Keratinocyte (primary cell): ENCODE measurements at regions not wholly inside any gene's neighbourhood (a gene's known extent, or its start where the extent isn't known, plus 50 kb on each side); places are given as distances from the start of the nearest gene placed in this dataset.

Experiments used
- EZH2 ChIP-seq: IDR thresholded peaks from one replicate; pipeline ENCODE4 v1.6.1; 2012; ENCODE audit warnings: inconsistent platforms, mild to moderate bottlenecking, low read length, moderate library complexity
- TF ChIP-seq, protein P1 (sequence below), 3 experiments: IDR thresholded peaks in 1 of 3; conservative IDR thresholded peaks in 1 of 3; optimal IDR thresholded peaks in 1 of 3; 2 replicates in 2 of 3; 3 replicates in 1 of 3; pipeline versions ENCODE3 to v1.5.1; 2011; ENCODE audit warnings: low read length in 3 of 3, mild to moderate bottlenecking in 3 of 3, moderate library complexity in 2 of 3, control low read depth in 1 of 3, inconsistent platforms in 1 of 3; ENCODE audit not compliant: insufficient read depth in 2 of 3; ENCODE audit errors: extremely low read depth in 1 of 3

GRCh38 chr6:1256435-1257008, 55.4 kb upstream of the FOXQ1 start:
- TF ChIP-seq, protein P1, sequence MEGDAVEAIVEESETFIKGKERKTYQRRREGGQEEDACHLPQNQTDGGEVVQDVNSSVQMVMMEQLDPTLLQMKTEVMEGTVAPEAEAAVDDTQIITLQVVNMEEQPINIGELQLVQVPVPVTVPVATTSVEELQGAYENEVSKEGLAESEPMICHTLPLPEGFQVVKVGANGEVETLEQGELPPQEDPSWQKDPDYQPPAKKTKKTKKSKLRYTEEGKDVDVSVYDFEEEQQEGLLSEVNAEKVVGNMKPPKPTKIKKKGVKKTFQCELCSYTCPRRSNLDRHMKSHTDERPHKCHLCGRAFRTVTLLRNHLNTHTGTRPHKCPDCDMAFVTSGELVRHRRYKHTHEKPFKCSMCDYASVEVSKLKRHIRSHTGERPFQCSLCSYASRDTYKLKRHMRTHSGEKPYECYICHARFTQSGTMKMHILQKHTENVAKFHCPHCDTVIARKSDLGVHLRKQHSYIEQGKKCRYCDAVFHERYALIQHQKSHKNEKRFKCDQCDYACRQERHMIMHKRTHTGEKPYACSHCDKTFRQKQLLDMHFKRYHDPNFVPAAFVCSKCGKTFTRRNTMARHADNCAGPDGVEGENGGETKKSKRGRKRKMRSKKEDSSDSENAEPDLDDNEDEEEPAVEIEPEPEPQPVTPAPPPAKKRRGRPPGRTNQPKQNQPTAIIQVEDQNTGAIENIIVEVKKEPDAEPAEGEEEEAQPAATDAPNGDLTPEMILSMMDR (optimal IDR thresholded peaks at IDR 0.05 in 1 of 3, IDR thresholded peaks at IDR 0.05 in 1 of 3, conservative IDR thresholded peaks at IDR 0.05 in 1 of 3; ENCODE audit: extremely low read depth in 1 of 3, insufficient read depth in 2 of 3, low read length in 3 of 3) = no peak
- no peak for TF ChIP-seq EZH2
